GM19324 (cell line): ENCODE measurements at regions not wholly inside any gene's neighbourhood (a gene's known extent, or its start where the extent isn't known, plus 50 kb on each side); places are given as distances from the start of the nearest gene placed in this dataset.

ENCODE experiments used
- ATAC-seq: cut with Tn5 transposase; IDR thresholded peaks from one replicate; pipeline ENCODE4 v1.9.1; 2021; ENCODE audit warnings: mild to moderate bottlenecking, moderate library complexity; ENCODE audit not compliant: unreplicated experiment, low FRiP score

DNA sequence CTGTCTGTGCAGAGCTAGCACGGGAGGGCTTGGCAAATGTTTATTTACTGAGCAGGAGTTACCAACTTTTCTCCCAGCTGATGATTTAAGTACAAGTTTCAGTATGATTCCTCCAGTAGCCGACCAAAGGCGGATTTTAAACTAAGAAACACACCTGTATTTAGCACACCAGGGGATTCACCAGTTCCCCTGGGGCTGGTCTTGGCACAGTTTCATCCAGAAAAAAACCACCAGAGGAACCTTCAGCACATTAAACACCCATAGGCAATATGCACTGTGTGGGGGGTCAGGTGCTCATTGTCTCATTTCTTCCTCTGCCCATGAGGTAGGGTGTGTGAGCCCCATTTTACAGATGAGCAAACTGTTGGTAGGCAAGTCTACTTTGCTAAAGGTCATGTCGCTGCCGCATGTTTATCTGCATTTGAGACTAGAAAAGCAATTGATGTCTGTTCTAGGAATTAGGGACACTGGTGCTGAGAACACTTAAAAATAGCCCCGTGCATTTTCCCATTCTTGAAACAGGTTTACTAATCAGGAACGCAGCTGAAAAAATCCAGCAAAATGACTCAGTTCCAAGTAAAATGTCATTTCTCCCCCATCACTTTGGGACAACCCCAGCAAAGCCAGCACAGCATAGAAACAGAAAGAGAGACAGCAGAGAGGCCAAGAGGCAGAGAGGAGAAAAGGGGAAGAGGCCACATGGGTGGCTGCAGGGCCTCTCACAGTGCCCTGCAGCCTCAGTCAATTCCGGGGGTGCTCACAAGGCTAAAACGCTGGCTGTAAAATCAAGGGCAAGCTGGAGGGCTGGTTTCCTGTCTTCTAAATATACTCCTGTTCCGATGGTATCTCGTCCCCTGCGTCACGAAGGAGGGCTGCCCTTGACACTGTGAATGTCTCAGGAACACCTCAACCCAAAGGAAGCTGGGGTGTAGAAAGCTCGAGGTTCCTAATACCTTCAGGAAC, 166.8 kb upstream of the ID2 start:
- ATAC-seq, result peak; percentile 70

DNA sequence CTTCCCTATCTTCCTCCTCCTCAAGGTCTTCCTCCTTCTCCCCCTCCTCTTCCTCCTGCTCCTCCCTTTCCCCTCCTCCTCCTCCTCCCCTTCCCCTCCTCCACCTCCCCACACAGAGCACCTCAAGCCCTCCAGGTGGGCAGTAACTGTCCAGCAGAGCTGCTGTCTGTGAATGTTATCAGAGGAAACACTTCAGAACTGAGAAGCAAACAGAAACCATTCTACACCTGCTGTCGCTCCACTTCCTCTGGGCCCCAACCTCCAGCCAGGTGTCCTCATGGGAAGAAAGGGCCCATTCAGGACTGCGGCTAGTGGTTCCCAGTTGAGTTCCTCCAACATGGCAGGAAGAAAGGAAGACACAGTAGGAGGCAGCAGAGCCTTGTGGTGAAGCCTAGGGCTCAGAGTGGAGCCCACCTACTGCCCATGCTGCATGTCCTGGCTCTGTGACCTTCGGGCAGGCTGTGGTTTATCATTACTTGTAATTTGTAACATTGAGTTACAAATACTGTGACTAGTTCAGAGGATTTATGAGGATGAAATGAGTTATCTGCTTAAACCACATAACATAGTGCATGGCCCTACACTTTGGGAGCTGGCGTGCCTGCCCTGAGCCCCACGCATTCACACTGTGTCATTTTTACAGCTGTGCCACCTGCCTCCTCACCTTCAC, 165.9 kb upstream of the ID2 start:
- ATAC-seq, result peak; percentile 61

DNA sequence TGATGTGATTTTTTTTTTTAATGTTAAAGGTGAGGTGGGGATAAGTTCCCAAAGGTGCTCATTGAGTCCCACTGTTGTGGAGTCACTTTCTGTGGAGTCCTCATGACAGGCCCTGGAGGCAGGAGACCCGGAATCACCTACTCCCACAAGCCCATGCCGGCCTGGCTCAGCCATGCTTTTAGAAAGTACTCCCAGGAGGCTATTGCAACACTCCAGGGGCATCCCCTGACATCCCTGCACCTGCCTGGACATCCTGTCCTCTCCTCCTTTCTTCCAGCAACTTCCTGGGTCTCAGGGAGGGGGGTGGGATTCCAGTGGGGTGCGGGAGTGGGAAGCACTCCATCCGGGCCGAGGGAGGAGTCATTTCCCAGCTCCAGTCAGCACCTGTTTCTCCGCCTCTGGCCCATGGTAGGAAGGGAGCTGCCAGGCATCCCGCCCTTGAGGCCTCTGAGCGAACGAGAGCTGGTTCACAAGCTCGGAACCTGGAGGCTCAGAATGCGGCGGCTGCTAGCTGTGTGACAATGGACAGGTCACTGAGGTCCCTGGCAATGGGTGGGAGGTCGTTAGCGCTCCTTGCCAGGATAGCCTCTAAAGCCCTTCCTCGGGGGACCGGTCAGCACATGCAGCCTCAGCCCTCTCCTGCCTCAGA, 163.9 kb upstream of the ID2 start:
- no peak for ATAC-seq

DNA sequence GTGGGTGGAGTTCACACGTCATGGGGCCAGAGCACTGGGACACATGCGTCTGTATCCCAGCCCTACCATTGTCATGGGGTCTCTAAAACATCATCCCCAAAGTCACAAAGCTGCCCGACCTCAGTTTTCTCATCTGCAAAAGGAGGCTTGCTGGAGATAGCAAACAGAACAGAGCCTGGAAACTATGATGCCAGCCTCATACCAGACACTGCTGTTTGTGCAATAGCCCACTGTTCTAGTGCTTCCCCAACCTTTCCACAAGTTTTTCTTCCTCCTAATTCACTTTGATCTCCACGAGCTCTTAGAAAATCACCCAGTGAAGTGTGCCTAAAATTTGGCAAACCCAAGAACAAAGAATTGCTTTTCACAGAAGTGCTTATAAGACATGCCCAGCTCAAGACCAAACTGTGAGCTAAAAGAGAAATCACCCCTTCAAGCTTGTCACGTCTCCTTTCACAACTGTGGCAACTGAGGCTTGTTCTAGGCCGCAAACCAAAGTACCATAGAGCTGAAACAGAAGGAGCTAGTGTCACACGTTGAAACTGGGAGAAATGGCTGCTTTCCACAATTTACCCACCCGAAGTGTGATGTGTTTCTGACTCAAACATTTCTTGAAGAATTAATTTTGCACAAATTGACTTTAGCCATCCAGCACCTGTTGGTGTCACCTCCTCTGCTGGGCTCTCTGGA, 162.7 kb upstream of the ID2 start:
- ATAC-seq, result no peak

DNA sequence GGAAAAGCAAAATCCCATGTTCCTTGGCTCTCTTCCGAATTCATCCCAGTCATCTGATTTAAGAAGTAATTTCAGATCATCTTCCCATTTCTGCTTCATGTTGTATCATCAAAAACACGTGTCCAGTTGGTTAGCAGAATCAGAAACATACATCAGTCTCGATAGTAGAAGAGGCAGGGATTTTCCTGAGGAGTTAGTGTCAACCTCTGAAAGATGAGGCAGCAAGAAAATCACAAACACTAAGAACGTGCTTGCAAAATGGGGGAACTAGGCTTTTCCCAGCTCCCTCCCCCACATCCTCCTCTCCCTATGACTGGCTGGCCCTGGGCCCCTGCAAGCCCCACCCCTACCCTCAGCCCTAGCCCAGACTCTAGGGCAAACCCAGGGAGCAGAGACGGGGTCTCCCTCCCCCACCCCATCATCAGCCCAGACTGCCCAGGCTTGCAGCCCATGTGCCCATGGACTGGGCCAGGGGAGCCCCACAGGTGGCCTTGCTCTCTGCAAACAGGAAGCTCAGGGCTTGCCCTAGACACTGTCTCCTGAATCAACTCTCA, 161.0 kb upstream of the ID2 start:
- ATAC-seq, result no peak

DNA sequence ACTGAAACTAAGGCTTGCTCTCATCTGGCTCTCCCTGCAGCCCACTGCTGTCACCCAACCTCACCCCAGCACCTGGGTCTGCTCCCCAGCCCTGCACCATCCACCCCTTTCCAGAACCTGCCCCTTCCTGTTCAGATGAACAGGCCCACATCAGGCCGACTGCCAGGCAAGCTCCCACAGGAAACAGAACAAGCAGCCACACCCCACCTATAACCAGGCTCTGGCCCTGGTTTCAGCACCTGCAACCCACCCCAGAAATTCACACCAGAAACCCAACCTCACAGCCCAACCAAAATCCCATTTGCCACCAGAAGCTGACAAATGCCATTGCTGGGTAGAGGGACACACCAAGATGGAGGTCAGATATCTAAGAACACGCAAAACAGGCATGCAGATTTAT, 159.2 kb upstream of the ID2 start:
- peak; percentile 26 for ATAC-seq

DNA sequence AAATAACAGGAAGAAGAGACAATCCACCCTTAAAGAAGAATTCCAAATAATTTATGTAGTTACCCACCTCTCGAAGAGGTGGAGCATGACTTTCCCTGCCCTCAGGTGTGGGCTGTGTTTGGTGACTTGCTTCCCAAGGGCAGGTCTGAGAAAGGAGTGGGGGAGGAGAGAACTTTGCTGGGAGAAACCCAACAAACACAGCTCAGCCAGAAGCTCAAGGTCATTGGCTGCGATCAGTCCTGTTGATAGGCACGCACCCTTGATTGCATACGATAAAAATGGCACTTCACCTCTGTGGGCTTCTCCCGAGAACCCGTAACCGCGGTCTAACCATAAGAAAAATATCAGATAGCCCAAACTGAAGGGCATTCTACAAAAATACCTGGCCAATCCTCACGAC, 157.5 kb upstream of the ID2 start:
- no peak for ATAC-seq

DNA sequence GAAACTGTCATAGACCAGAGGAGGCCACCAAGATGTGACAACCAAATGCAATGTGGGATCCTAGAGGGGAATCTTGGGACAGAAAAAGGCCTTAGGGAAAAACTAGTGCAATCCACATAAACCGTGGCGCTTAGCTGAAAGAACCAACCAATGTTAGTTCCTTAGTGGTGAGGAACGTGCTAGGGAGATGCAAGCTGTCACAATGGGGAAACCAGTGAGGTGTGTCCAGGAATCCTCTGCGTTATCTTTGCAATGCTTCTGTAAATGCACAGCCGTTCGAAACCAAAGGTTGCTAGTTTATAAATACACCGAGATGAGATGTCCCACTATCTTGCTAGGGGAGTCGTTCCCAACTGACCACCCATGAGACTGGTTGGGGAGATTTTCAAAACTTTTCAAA, 157.0 kb upstream of the ID2 start:
- no peak for ATAC-seq

DNA sequence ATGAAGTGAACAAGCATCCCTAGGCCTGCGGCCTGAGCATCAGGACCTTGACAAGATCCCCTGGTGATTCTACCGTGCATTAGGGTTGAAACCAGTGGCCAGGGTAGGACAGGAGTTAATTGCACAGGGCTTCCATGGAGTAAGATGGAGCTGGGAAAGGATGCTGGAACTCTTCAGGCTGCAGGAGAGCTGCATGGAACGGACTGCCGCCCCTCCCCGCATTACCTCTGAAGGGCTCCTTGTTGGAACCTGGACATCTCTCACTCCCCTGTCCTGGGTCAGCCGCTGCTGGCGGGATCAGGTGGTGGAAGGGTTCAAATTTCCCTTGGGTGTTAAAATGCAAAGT, 156.6 kb upstream of the ID2 start:
- no peak for ATAC-seq

DNA sequence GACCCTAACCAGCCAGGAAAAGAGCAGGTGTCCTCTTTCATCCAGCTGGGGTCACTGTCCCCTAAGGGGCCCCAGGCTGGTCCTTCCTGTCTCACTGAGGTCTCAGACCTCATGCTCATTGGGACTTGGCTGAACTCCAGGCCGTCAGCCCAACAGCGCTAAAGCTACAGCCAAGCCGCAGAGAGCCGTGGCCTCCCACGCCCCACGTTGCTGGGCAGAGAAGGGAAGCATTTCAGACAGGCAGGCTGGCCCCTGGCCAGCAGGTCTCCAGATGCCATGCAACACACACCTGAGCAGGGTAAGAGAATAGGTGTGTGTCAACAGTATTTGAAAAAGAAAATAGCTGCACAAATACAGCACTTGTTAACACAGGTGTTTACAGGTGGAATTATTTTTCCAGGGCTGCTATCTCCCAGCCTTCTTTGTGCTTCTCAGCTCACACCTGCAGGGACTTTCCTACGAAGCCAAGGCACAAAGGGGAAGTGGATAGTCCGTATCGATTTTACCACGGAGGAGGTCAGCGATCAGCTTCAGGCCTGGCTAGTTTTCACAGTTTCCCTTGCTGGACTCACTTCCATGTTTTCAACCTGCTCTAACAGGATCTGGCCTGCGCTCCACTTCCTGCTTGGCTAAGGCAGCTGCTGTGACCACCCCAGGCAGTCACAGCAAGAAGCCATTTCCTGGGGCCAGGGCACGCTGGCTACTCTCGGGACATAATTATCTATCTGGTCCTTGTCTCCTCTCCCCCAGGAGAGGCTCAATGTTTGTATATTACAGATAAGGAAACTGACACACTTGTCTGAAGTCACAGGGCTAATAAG, 156.1 kb upstream of the ID2 start:
- ATAC-seq, result peak; percentile 68

DNA sequence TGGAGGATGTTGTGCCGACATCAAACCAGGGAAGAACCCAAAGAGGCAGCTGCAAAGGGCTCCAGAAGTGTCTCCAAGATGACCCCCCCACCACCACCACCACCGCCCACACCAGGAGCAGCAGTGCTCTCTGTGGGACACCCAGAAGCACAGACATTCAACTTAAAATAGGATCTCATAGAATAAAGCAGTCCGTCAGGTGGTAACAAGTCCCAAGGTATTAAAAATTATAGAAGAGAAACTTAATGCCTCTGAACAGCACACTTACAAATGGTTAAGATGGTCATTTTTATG, 155.5 kb upstream of the ID2 start:
- ATAC-seq, result no peak

DNA sequence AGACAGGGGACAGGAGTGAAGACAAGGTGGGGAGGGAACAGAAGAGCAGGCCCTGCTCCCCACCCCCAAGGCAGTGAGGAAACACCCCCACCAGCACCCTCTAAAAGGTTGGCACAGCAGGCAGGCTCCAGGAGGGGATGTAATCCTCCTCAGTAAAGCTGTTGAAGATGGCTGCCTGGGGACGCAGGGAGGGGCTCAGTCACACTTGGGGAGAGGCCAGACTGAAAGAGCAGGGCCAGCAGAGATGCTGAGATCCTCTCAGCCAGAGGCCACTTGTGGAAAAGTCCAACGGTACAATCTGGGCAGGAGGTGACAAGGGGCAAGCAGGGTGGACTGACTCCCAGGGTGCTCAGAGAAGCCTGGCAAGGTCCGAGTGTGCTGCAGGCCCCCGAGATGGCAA, 154.8 kb upstream of the ID2 start:
- ATAC-seq, result no peak

DNA sequence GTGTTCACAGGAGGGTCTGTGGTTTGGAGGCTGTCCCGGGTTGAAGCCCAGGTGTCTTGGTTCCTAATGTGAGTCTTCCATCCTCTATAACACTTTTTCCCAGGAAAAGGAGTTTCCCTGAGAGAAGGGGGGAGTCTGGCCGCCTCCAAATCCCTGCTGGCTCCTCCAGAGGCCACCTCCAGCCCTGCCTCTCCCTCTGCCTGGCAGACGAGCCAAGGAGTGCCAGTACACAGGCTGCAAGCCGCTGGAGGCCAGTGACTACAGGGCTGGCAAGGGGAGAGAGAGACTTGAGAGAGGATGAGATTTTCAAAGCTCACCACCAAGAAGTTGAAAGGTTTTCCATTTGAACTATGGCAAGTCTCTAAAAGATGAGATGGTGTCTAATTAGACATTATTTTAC, 154.2 kb upstream of the ID2 start:
- ATAC-seq, result no peak

DNA sequence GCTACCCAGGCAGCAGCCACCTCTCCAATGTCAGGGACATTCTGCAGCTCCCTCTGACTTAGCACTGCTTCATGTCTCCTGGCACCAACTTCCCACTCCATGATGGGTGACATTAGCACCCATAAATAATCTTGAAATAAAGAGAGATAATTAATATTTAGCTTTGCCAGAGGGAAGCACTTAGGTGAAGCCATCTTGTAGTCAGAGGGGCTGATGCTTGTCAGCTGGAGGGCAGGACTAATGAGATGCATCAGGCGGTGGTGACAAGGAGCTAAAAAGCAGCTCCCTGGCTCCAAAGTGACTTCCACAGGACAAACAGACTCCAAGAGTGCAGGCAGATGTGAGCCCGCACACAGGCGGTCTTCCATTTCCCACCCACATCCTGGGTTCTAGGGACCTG, 153.0 kb upstream of the ID2 start:
- ATAC-seq, result no peak

DNA sequence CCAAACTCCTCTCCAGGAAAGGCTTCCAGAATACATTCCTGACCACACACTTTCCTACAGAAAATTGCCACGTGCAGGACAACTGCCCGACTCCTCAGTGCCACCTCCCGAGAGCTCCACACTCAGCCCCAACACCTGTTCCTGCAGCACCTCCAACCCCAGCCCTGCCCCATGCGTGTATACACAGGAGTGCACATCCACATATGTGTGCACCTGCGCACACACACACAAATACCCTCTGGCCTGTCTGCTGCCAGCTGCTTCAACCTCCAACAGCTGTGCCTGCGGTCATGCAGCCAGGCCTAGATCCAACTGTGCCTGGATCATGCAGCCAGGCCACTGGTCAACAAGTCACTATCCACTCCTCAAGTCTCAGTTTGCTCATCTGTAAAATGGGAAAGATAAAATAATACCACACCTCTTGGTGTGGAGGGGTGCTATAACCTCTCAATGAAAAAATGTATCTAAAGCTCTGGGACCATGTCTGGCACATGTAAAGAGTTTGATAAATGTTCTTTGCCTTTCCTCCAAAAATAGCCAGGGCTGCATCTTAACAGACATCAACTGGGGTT, 152.1 kb upstream of the ID2 start:
- no peak for ATAC-seq

DNA sequence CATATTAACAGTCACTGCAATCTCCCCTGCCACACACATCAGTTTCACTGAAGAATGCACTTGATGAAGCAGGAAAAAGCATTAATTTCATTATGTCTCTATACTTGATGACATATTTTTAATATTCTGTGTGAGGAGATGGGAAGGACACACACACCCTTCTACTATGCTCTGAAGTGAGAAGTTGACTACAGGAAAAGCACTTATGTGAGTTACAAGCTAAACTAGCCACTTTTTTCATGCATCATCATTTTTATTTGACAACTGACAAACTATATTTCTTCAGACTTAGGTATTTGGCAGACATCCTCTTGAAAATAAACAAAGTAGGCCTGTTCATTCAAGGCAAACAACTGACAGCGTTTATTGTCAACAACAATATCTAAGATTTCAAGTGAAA, 150.4 kb upstream of the ID2 start:
- no peak for ATAC-seq

DNA sequence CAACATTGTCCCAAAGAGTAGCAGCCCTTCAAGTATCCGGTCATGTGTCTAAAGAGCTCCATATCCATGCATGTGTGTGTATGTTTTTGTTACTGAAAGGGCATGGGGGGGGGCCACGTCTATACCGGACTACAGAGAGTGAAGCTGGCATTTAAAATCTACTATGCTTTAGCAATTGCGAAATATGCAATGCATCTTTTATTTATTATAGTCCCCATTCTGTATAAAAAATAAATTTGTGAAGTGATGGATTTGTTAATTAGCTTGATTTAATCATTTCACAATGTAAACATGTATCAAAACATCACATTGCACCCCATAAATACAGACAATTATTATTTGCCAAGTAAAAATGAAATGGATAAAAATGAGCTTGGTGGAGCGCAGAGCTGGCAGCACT, 149.4 kb upstream of the ID2 start:
- no peak for ATAC-seq

DNA sequence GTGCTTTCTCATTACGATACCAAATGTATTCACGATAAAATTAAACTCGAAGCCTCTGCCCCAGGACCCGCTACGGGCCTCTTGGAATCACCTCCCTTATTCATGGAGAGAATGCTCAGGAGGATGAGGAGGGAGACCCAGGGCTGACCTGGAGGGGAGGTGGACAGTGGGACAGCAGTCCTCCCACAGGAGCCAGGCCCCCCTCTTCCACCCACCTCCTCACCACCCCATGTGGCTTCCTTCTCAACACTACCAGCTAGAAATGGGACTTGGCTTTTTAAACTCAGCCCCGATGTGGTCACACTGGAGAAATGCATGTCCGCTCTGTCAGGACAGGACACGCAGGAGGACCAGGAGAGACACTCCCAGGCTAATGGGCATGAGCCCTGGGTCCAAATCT, 147.9 kb upstream of the ID2 start:
- no peak for ATAC-seq

DNA sequence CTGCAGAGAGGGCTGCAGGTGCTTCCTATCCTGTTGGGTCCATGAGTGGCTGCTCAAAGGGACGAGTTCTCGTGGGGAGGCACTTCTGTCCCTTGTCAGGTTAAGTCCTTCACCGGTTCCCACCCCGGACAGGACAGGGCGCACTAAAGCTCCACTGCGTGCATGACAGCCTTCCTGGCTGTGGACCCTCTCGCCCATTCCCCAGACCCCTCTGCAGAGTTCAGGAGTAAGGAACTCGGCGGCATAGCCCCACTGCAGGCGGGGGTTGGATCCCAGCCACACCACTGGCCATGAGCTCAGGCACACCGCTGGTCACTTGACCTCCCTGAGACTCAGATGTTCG, 147.5 kb upstream of the ID2 start:
- no peak for ATAC-seq
